ENCODE measurements at regions not wholly inside any gene's neighbourhood (a gene's known extent, or its start where the extent isn't known, plus 50 kb on each side); places are given as distances from the start of the nearest gene placed in this dataset.

DNA sequence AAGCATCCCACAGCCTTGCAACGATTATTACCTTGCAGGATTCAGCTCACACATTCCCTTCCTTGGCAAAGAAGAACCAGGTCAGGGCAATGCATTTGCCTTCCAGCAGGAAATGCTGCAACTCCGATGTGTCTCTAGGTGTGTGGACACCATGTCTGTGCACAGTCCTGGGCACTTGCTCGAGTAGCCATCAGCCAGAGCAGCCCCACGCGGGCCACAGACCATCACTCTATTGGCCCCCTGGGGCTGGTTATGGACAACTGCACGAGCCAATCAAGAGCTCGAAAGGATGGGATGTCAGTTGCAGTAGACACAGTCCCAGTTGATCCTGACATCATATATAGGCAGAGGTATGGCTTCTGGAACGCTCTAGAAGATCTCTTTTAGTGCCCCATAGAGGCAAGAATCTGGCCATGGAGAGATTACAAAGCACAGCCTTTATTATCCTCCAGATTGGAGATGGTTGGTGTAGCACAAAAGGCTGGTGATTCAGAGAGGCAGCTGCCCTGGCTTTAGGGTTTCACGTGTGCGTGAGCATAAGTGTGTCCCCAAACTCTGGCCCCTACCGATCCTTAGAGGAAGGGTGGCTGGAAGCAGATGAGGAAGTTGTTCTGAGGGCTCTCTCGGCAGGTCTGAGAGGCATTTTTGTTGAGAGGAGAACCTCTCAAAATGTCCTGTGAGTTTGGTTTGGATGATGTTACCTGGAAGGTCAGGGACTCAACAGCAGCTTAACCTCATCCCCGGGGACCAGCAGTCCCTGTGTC lies 403.8 kb downstream of the SEC14L1 start:
- no peak for TF ChIP-seq CEBPB (tag; IDR thresholded peaks at IDR 0.05)
- TF ChIP-seq HMG20B (CRISPR knock-in tag; IDR thresholded peaks at IDR 0.05) = no peak
- TF ChIP-seq YY1 (IDR thresholded peaks at IDR 0.05; ENCODE audit: borderline replicate concordance in 1 of 3, control insufficient read depth in 1 of 3, extremely low read depth in 1 of 3, insufficient read depth in 3 of 3, insufficient read length in 1 of 3, insufficient replicate concordance in 2 of 3, low read depth in 1 of 3, low read length in 2 of 3) = no peak
